ENCODE measurements at regions not wholly inside any gene's neighbourhood (a gene's known extent, or its start where the extent isn't known, plus 50 kb on each side); places are given as distances from the start of the nearest gene placed in this dataset.
"Not testable (repeated sequence)": the region's sequence is repeated elsewhere in the genome, so short reads cannot be mapped to it uniquely, and the experiment has no call there.

- DNase-seq, result no peak
Observed at GRCh38 chr5:12204761-12205160, 300.5 kb upstream of the CTNND2 start.

- DNase-seq, result no peak
Observed at GRCh38 chr5:12193536-12193935, 289.3 kb upstream of the CTNND2 start.

- no peak for DNase-seq
Observed at GRCh38 chr5:12183003-12183402, 278.8 kb upstream of the CTNND2 start.

- no peak for DNase-seq
Observed at GRCh38 chr5:12177851-12178250, 273.6 kb upstream of the CTNND2 start.

- no peak for DNase-seq
Observed at GRCh38 chr5:12177225-12177624, 273.0 kb upstream of the CTNND2 start.

- no peak for DNase-seq
Observed at GRCh38 chr5:12175914-12176585, 271.8 kb upstream of the CTNND2 start.

GRCh38 chr5:12174734-12175133 lies 270.5 kb upstream of the CTNND2 start:
- no peak for DNase-seq

- DNase-seq, result no peak
Observed at GRCh38 chr5:12169536-12169935, 265.3 kb upstream of the CTNND2 start.

GRCh38 chr5:12162863-12163262 lies 258.6 kb upstream of the CTNND2 start:
- no peak for DNase-seq

GRCh38 chr5:12147513-12147912 lies 243.3 kb upstream of the CTNND2 start:
- DNase-seq, result no peak

- no peak for DNase-seq
Observed at GRCh38 chr5:12141496-12141895, 237.2 kb upstream of the CTNND2 start.

- DNase-seq, result no peak
Observed at GRCh38 chr5:12133520-12133919, 229.3 kb upstream of the CTNND2 start.

GRCh38 chr5:12131020-12131419 lies 226.8 kb upstream of the CTNND2 start:
- DNase-seq, result not testable (repeated sequence)

- no peak for DNase-seq
Observed at GRCh38 chr5:12125895-12126294, 221.6 kb upstream of the CTNND2 start.

GRCh38 chr5:12119657-12120056 lies 215.4 kb upstream of the CTNND2 start:
- no peak for DNase-seq

GRCh38 chr5:12114075-12114474 lies 209.8 kb upstream of the CTNND2 start:
- no peak for DNase-seq

GRCh38 chr5:12113062-12113461 lies 208.8 kb upstream of the CTNND2 start:
- no peak for DNase-seq

- DNase-seq, result no peak
Observed at GRCh38 chr5:12111261-12111660, 207.0 kb upstream of the CTNND2 start.

GRCh38 chr5:12110629-12111028 lies 206.4 kb upstream of the CTNND2 start:
- no peak for DNase-seq

GRCh38 chr5:12109075-12109688 lies 204.9 kb upstream of the CTNND2 start:
- DNase-seq, result no peak

GRCh38 chr5:12102151-12102550 lies 197.9 kb upstream of the CTNND2 start:
- DNase-seq, result no peak

- DNase-seq, result no peak
Observed at GRCh38 chr5:12100542-12100941, 196.3 kb upstream of the CTNND2 start.

GRCh38 chr5:12099296-12099695 lies 195.1 kb upstream of the CTNND2 start:
- no peak for DNase-seq

- DNase-seq, result no peak
Observed at GRCh38 chr5:12095808-12096281, 191.6 kb upstream of the CTNND2 start.

- no peak for DNase-seq
Observed at GRCh38 chr5:12093586-12093985, 189.3 kb upstream of the CTNND2 start.
